Activated T-cell treated with anti-CD3 and anti-CD28 coated beads for 1 hour (primary cell): ENCODE measurements at regions not wholly inside any gene's neighbourhood (a gene's known extent, or its start where the extent isn't known, plus 50 kb on each side); places are given as distances from the start of the nearest gene placed in this dataset.

Experiments
- DNase-seq: peaks from one replicate; pipeline ENCODE4 v3.0.0-alpha.2; 2020; ENCODE audit warnings: low read depth

DNA sequence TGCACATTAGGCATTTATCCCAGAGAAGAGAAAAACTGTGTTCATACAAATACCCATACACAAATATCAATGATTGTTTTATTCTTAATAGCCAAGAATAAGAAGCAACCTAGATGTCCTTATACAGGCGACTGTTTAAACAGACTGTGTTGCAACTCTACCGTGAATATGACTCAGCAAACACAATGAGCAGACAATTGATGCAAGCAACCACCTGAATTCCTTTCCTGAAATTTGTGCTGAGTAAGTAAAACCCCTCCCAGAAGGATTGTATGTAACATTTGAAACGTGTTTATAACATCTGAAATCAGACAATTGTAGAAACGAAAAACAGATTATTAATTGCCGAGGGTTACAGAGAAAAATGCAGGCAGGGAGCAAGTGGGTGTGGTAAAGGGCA, 621.9 kb upstream of the SOX11 start:
- no peak for DNase-seq

DNA sequence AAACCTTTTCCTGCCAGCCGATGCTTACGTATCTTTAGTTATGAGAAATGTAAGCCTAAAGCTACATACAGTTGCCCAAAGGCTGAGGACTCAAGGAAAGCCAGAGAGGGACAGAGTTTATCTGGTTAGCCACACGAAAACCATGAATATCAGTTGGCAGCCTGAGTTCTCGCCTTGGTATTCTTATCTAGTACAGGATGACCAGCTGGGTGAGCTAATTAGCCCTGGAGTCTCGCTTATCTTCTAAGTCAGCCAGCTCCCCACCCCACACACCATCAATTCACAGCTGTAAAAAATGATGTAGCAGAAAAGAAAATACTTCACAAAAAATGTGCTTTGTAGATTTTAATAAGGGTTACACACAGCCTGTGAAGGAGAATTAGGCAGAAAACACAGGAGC, 617.5 kb upstream of the SOX11 start:
- no peak for DNase-seq

DNA sequence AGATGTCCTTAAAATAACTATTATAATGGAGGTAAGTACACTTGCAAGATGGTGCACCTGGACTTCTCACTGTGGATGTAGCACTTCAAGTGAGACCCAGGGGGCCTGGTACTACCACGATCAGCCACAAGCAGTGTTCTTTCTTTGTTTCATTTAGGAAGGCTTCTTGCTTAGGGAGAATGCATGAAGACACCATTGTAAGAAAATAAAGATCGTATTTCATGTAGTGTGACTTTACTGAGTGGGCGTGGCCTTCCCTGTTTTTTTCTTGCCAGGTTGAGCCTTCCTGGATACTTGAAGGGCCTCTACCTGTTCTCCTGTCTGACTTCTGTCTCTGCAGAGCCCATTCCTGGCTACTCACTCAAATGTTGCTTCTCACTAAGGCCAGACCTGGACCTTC, 615.6 kb upstream of the SOX11 start:
- no peak for DNase-seq

DNA sequence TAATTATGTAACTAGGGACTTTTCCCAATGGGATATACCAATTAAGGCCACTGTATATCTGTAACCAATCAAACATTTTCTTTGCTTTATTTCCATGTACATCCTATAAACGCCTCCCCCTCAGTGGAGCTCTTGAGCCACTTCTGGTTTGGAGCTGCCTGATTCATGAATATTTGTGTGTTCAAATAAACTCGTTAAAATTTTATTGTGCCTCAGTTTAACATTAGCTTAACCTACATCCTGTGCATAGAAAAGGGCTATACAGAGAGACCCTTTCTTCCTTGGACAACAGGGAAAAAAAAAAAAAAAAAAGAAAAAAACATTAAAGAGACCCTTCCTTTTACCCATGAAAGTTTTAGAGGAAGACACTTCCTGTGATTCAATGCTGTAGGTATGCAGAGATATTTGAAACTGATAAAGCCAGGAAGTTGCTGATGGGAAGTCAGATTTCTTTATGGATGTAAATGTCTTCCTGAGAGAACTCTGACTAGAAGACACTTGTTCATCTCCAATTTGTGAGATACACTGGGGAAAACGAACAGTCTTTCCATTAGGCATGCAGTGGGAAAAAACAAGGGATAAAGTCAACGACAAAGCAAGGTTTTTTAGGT, 614.6 kb upstream of the SOX11 start:
- no peak for DNase-seq

DNA sequence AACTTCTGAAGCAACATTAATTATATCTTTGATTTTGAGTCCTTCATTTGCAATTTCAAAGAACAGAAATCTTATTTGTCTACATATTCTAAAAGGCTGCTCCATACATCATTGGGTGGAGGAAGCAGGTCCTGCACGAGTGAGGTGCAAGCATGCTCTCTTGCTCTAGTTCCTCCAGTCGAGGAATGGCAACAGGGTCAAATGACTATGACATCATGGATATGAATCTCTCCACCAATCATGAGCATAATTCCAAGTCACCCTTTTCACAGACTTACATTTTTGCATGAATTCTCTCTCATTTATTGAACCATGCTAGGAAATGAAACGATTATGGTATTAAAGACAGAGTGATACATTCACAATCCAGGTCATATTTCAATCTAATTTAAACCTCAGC, 608.8 kb upstream of the SOX11 start:
- DNase-seq, result no peak

DNA sequence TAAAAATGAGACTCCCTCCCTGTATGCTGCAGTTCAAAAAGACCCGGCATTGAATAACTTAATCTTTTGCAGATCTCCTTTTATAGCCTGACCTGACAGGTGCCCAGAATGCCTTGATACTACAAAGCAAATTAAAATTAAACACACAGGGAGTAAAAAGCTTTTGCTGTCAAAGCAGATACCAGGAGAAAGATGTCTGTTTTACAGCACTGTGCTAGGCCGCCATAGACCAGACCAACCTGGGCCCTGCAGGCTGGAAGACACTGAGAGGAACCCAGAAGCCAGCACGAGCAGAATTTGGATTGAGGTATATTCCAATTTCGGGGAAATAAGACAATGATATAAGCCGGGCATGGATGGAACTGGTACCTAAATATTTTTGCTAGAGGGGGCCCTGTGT, 602.8 kb upstream of the SOX11 start:
- DNase-seq, result no peak

DNA sequence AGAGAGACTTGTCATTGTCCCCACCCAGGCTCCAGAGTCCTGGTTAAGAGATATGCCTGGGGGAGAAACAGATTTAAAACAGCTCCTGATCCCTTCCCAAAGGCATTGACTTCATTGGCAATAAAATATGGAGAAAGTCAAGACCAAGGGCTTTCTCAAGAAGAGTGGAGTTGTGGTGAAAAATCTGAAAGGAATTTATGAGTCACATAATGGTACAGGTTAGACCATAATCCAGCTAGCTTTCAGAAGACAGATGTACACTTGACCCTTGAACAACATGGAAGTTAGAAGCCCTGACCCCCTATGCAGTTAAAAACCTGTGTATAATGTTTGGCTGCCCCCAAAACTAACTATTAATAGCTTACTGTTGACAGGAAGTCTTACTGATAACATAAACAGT, 599.1 kb upstream of the SOX11 start:
- DNase-seq, result no peak

DNA sequence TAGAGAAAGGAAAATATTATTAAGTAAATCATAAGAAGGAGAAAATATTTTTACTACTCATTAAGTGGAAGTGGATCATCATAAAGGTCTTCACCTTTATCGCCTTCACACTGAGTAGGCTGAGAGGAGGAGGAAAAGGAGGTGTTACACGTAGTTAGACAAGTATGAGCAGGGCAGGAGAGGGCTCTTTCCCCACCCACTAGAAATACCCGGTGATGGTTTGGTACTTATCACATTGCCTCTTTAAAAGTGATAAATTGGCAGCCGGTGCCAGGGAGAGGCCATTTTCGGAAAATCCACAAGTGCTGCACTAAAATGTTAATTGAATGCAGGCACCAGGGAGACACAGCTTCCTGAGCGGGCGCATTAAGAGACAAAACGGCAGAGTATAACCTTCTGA, 598.7 kb upstream of the SOX11 start:
- no peak for DNase-seq

DNA sequence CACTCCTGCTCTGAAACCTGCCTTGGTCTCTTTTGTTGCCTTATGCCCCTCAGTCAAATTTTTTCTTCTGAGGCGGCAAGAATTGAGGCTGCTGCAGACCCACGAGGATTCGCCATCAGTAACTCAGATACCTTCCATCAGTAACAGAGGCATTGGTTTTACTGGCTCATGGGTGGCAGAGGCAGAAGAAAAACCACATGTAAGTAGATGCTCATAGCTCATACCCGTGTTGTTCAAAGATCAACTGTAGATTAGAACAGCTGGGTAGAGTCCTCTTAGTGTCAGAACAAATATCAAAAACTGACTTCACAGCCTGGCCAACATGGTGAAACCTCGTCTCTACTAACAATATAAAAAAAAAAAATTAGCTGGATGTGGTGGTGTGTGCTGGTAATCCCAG, 598.0 kb upstream of the SOX11 start:
- DNase-seq, result no peak

DNA sequence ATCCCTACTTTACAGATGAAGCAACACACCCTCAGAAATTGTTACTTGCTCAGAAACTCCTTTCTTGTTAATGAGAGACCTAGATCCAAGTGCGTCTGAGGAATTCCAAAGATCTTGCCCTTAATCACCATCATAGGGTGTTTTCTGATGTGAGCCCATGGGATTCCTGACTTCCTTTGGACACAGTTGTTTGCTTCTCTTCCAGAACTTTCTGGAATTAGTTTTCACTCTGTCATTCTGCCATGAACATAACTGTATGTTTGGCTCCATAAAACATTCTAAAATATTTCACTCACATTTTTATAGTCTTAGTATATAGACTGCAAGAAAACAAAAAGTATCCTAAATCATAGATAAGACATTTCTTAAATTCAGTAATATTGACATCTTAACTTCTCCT, 593.9 kb upstream of the SOX11 start:
- DNase-seq, result no peak

DNA sequence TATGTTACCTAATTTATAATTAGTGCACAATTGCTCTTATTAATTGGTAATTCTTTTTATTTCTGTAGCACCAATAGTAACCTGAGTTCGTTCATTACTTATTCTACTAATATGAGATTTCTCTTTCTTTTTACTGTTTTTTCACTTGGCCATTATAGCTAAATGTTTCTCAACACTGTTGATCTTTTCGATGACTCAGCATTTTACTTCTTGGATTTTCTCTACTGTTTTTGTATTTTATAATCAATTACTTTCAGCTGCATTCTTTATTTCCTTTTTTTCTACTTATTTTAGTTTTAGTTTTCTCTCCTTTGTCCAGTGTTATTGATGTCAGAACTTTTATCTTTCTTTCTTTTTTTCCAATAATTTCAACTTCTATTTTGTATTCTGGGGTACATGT, 589.4 kb upstream of the SOX11 start:
- DNase-seq, result no peak

DNA sequence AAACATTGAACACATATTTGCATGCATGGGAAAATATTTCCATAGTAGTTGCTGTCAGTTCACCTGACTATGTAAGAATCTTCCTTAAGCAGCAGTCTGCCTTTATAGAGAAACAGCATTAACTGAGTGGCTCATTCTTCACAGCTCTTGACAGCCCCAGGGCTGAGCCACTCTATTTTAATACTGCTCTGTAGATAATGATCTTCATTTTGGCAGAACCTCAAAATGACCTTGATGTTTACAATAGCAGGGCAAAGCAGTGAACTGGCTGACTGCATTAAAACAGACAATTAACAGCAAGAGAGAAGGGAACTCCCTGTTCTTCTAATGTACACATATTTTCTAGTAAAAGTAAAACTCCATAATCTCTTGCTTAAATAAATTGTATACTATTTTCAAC, 580.6 kb upstream of the SOX11 start:
- no peak for DNase-seq

DNA sequence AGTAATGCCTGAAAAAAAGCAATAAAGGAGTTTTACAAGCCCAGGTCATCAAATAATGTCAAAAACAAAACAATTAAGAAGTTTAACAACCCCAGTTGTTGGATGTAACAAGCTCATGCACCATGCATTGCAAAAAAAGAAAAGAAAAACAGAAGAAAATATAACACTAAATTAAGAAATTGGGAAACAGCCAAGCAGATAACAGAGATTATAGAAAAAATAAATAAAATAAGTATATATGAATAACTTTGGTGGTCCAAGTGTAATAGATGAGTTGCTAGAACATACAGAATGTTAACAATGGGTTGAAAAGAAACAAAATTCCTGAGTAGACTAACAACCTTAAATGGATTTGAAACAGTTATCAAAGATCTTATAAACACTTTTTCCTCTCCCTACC, 573.1 kb upstream of the SOX11 start:
- no peak for DNase-seq

DNA sequence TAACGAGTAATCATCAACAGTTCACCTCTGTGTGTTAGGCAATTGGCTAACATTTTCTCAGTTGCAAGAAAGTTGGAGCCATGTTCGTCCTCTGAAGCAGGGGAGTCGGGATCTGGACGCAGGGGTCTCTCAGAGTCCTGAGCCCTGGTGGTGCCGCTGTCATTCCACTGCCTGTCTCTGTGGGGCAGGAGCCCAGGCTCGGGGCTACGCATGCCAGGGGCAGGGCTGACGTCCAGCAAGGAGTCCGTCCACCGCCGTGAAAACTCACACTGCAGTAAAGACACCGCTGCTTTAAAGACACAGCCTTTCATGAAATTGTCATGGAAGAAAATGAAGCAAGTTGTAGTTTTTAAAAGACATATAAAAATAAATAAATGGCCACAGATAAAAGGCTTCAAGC, 571.1 kb upstream of the SOX11 start:
- DNase-seq, result no peak

DNA sequence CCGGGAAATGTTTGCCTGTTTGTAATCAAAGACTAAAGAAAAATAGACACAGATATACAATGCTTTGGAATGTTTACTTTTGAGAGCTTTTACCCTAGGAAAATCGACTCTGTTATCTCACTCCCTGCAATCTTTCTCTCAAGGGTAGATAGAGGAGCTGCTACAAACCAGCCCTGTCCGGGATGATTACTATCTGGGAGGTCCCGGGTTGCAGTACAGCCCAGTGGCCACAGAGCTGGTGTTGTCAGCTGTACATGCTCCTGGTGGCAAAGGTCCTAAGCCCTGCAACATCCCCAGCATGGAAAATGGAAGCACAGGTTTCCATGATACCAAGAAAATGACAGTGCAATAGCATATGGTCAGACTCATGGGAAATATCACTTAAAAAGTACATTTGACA, 570.5 kb upstream of the SOX11 start:
- no peak for DNase-seq

DNA sequence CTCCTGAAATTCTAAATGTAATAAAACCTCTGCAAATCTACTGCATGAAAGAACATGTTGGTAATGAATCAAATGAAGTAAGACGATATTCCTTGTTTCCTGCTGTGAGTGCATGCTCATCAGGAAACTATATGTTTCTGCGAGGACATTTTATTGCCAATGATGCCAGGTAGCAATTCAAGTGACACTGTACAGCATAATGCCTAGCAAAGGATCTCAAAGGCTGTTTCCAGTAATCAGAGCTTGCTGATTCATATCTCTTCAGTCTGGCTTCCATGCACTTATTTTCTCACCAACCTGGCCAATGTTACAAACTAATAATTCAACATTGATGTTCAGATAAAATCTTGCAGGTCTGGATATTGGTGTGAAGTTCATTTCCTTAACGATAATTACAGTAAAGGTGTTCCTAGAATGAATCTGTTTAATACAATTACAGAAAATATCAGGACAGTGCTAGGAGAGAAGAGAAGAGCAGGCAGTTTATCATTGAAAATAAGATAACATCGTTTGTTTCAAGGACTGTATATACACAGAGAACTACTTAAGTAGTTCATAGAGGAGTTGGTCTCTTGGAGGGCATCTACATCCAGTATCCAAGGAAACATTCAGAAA, 568.5 kb upstream of the SOX11 start:
- no peak for DNase-seq

DNA sequence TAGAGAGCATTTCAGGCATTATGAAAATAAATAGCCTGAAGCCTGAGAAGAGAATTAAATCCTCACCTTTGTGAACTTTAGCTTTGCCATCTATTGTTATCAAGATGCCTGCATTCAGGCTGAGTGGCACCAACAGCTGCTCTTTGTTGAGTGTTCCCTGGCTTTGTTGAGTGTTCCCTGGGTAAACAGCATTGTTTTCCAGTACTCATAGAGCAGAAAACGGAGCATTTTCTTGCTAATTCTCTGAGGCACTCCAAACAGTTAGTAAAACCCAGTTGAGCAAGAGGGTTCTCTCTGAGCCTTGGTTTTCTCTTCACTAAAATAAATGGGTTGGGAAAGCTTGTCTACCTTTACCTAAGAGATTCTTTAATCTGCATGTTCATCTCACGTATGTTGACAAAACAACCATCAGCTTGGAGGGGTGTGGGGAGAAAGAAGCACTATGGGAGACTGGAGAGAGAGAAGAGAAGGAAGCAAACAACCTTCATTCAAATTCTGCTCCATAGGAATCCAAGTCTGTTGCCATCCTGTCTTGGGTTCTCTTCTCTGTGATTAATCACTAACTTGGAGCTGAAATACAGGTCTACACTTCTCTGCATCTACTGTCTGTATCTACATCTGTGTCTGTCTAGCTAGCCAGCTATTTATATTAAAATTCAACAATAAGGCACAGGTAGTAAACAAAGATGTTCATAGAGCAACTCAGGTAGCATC, 567.0 kb upstream of the SOX11 start:
- DNase-seq, result no peak

DNA sequence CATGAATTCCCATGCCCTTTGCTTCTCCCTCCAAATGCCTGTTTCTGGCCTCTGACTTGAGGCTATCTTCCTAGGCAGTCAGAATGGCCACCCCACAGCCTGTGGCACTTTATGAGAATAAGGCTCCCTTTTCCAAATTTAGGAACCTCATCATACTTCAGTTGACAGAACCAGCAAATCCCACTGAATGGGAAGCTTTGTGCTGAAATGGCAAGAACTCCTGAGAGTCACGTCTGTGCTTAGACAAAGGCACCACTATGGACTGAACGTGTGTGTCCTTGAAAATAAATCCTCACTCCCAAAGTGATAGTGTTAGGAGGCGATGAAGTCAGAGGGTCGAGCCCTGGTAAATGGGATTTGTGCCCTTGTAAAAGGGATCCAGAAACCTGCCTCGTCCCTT, 559.9 kb upstream of the SOX11 start:
- no peak for DNase-seq

DNA sequence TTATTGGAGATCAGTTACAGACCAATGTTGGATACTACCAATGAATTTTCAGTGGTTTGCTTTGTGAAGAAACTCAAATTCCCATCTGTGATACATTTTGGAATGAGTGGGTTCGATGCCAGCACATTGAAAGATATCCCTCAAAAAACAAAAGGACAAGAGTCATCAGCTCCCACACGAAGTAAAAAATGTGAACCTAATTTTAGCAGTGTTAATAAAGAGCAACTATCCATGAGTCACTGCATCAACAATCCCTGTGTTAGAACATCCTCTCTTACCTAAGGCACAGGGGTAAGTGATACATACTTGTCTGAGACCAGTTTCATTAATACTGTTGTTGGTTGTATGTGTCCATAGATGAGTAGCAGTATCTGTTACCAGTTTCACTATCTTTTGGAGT, 551.8 kb upstream of the SOX11 start:
- DNase-seq, result no peak

DNA sequence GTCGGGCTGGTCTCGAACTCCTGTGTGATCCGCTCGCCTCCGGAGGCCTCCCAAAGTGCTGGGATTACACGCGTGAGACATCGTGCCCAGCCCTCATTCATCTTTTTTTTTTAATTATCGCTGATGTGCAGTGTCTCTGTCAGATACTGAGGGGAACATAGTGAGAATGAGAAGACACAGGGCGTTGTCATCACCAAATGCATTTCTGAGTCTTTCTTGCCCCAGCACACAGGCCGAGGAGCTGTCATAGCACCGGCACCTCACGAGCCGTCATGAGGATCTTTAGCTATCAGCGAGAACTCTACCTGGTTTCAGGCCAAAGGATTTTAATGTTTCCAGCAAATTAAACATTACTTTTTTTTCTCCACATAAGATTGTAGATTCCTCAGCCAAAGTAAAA, 548.0 kb upstream of the SOX11 start:
- DNase-seq, result no peak

DNA sequence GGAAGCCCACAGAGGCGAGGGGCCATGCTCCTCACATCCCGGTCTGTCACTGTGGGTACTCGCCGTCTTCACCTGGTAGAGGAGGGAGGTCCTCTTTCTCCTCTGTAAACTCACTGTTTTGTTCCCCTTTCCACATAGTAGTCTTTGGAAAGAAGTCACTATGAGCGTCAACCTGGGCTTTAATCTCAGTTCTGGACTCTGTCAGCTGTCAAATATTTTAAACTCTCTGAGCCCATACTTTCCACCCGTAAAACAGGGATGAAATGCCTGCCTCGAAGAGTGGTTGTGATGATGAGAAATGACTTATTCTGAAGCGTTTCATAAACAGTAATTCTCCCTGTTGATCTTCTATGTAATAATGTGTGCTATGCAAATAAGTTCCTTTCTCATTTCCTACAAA, 547.1 kb upstream of the SOX11 start:
- DNase-seq, result no peak

DNA sequence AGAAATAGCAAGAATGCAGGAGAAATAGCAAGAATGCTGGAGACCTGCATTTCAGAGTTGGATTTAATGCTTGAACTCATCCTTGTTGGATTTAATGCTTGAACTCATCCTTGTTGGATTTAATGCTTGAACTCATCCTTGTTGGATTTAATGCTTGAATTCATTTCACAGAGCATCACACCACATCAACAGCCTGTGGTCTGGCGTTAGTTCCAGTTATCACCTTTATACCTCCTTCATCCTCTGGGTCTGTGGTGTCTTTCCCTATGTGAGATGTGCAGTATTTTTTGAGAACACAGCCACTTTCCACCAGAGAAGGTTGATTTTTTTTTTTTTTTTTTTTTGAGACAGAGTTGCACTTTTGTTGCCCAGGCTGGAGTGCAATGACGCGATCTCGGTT, 546.4 kb upstream of the SOX11 start:
- no peak for DNase-seq

DNA sequence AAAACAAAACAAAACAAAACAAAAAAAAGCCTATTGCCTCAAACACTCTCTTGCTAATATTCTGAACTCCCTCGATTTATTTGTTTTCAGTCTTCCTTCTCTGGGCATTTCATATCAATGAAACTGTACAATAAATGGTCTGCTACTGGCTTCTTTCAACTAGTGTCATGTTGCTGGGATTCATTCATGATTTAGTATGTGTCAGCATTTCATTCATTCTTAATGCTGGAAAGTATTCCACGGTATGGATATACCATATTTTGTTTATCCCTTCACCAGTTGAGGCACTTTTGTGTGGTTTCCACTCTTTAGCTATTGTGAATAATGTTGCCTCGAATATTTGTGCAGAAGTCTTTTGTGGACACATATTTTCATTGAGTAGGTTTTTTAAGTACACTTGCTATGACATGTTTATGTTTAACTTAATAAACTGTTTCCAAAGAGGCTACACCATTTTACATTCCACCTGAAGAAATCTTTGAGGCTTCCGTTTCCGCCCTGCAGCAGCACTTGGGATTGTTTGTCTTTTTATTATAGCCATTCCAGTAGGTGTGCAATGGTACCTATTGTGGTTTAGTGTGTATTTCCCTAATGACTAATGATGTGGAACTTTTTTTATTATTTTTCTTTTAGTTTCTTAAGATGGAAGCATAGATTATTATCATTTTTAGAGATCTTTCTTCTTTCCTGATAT, 543.6 kb upstream of the SOX11 start:
- DNase-seq, result no peak
